ENCODE measurements at regions not wholly inside any gene's neighbourhood (a gene's known extent, or its start where the extent isn't known, plus 50 kb on each side); places are given as distances from the start of the nearest gene placed in this dataset.

- ATAC-seq (no peak), DNase-seq (ENCODE audit: low spot score) (no peak)
- Histone ChIP-seq H3K9me2 (ENCODE audit: insufficient read depth) (no peaks in the 10 kb centered on the region), H3K4me1 (ENCODE audit: insufficient read depth) (no peaks in the 10 kb centered on the region), H3K36me3 (ENCODE audit: insufficient read depth) (no peaks in the 10 kb centered on the region), H2AFZ (no peak overlapping the region), H3K27ac (ENCODE audit: low read depth) (no peak overlapping the region), H3K79me2 (replicated peaks; ENCODE audit: insufficient read depth) (no peaks in the 10 kb centered on the region), H4K20me1 (replicated peaks; ENCODE audit: insufficient read depth) (no peaks in the 10 kb centered on the region), H3K4me3 (no peak overlapping the region), H3K4me2 (no peak overlapping the region), H3F3A (replicated peaks; ENCODE audit: low read depth) (no peaks in the 10 kb centered on the region), H3K27me3 (ENCODE audit: insufficient read depth) (no peaks in the 10 kb centered on the region)
- Mint-ChIP-seq H3K9me3 (no peaks in the 10 kb centered on the region), H3K27ac (no peak overlapping the region), H3K4me3 (no peak overlapping the region), H3K4me1 (no peaks in the 10 kb centered on the region), H3K27me3 (ENCODE audit: insufficient read depth, low read depth, poor library complexity) (no peaks in the 10 kb centered on the region), H3K36me3 (ENCODE audit: low read depth) (no peaks in the 10 kb centered on the region)
- TF ChIP-seq ZNF331 (CRISPR knock-in tag; IDR thresholded peaks at IDR 0.05; ENCODE audit: low read depth) (no peak), CTCF (conservative IDR thresholded peaks at IDR 0.05; ENCODE audit: low read depth in 2 of 2) (no peak), ZNF462 (CRISPR knock-in tag; IDR thresholded peaks at IDR 0.05) (no peak), EZH2 (IDR thresholded peaks at IDR 0.05; ENCODE audit: low read depth, unreplicated experiment) (no peak), STAT1 (IDR thresholded peaks at IDR 0.05; ENCODE audit: unreplicated experiment) (no peak)
- TF ChIP-seq, protein P1, sequence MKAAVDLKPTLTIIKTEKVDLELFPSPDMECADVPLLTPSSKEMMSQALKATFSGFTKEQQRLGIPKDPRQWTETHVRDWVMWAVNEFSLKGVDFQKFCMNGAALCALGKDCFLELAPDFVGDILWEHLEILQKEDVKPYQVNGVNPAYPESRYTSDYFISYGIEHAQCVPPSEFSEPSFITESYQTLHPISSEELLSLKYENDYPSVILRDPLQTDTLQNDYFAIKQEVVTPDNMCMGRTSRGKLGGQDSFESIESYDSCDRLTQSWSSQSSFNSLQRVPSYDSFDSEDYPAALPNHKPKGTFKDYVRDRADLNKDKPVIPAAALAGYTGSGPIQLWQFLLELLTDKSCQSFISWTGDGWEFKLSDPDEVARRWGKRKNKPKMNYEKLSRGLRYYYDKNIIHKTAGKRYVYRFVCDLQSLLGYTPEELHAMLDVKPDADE (IDR thresholded peaks at IDR 0.05), result no peak
Measured at GRCh38 chr1:200495901-200496300, 86.1 kb upstream of the ZNF281 start.

All from GM23338 (cell line).